ENCODE measurements at regions not wholly inside any gene's neighbourhood (a gene's known extent, or its start where the extent isn't known, plus 50 kb on each side); places are given as distances from the start of the nearest gene placed in this dataset.

GRCh38 chr6:63471654-63472053, 100.6 kb upstream of the LOC128125822 start:
- Histone ChIP-seq H3K27ac (no peak overlapping the region), H3K4me1 (no peaks in the 10 kb centered on the region), H3K4me3 (no peak overlapping the region), H3K9me3 (no peaks in the 10 kb centered on the region), H3K27me3 (no peaks in the 10 kb centered on the region), H3K36me3 (no peaks in the 10 kb centered on the region)
- TF ChIP-seq POLR2A (IDR thresholded peaks at IDR 0.05) = no peak
- TF ChIP-seq CTCF (IDR thresholded peaks at IDR 0.05) = no peak
- TF ChIP-seq POLR2AphosphoS5 (IDR thresholded peaks at IDR 0.05) = no peak
- TF ChIP-seq EP300 (IDR thresholded peaks at IDR 0.05; ENCODE audit: low read depth) = no peak
- WGBS, 2 donors (ENCODE audit: low coverage in 1 of 2) = 91 to 100% methylated on average over 1 to 2 of the region's 2 CpGs
- intact Hi-C loops (cut with DNase I; ENCODE audit: low total_unique reads) (no loop called here), in situ Hi-C loops (cut with MboI; ENCODE audit: low pct_ligation_motif_present in 1 of 4, low pct_unique_long_range_greater_than_20kb in 1 of 4, low sequenced_read_pairs in 3 of 4) (no loop called here)
- DNase-seq = no peak

GRCh38 chr6:63475707-63476106, 96.6 kb upstream of the LOC128125822 start:
- no peaks in the 10 kb centered on the region for H3K36me3 ChIP-seq
- no peaks in the 10 kb centered on the region for H3K4me1 ChIP-seq
- no peak for DNase-seq
- intact Hi-C loops (cut with DNase I; ENCODE audit: low total_unique reads) (no loop called here), in situ Hi-C loops (cut with MboI; ENCODE audit: low pct_ligation_motif_present in 1 of 4, low pct_unique_long_range_greater_than_20kb in 1 of 4, low sequenced_read_pairs in 3 of 4) (no loop called here)
- H3K27me3 ChIP-seq = no peaks in the 10 kb centered on the region
- H3K27ac ChIP-seq = no peak overlapping the region
- no peaks in the 10 kb centered on the region for H3K9me3 ChIP-seq
- H3K4me3 ChIP-seq = no peak overlapping the region
- TF ChIP-seq EP300 (IDR thresholded peaks at IDR 0.05; ENCODE audit: low read depth) = no peak
- TF ChIP-seq CTCF (IDR thresholded peaks at IDR 0.05) = no peak
- no peak for TF ChIP-seq POLR2A (IDR thresholded peaks at IDR 0.05)
- TF ChIP-seq POLR2AphosphoS5 (IDR thresholded peaks at IDR 0.05) = no peak
- 73 to 78% methylated on average over 1 of the region's 1 CpG for WGBS, 2 donors (ENCODE audit: low coverage in 1 of 2)

- H3K4me3 ChIP-seq = no peak overlapping the region
- in situ Hi-C loops (cut with MboI; ENCODE audit: low pct_ligation_motif_present in 1 of 4, low pct_unique_long_range_greater_than_20kb in 1 of 4, low sequenced_read_pairs in 3 of 4) (no loop called here), intact Hi-C loops (cut with DNase I; ENCODE audit: low total_unique reads) (no loop called here)
- 77 to 100% methylated on average over 1 to 3 of the region's 3 CpGs for WGBS, 2 donors (ENCODE audit: low coverage in 1 of 2)
- H3K4me1 ChIP-seq = no peaks in the 10 kb centered on the region
- H3K27me3 ChIP-seq = no peaks in the 10 kb centered on the region
- H3K27ac ChIP-seq = no peak overlapping the region
- TF ChIP-seq EP300 (IDR thresholded peaks at IDR 0.05; ENCODE audit: low read depth) (no peak), CTCF (IDR thresholded peaks at IDR 0.05) (no peak), POLR2AphosphoS5 (IDR thresholded peaks at IDR 0.05) (no peak), POLR2A (IDR thresholded peaks at IDR 0.05) (no peak)
- no peaks in the 10 kb centered on the region for H3K9me3 ChIP-seq
- no peaks in the 10 kb centered on the region for H3K36me3 ChIP-seq
- DNase-seq = no peak
These were observed 96.0 kb upstream of the LOC128125822 start for GRCh38 chr6:63476302-63476701.

GRCh38 chr6:63477422-63478040, 94.7 kb upstream of the LOC128125822 start:
- Histone ChIP-seq H3K36me3 (no peaks in the 10 kb centered on the region), H3K27me3 (no peaks in the 10 kb centered on the region), H3K27ac (no peak overlapping the region), H3K4me1 (no peaks in the 10 kb centered on the region), H3K4me3 (no peak overlapping the region), H3K9me3 (no peaks in the 10 kb centered on the region)
- intact Hi-C loops (cut with DNase I; ENCODE audit: low total_unique reads) (no loop called here), in situ Hi-C loops (cut with MboI; ENCODE audit: low pct_ligation_motif_present in 1 of 4, low pct_unique_long_range_greater_than_20kb in 1 of 4, low sequenced_read_pairs in 3 of 4) (no loop called here)
- DNase-seq = no peak
- TF ChIP-seq CTCF (IDR thresholded peaks at IDR 0.05) (no peak), POLR2AphosphoS5 (IDR thresholded peaks at IDR 0.05) (no peak), EP300 (IDR thresholded peaks at IDR 0.05; ENCODE audit: low read depth) (no peak), POLR2A (IDR thresholded peaks at IDR 0.05) (no peak)
- 86 to 88% methylated on average over 5 to 6 of the region's 6 CpGs for WGBS, 2 donors (ENCODE audit: low coverage in 1 of 2)
